Mammary epithelial cell (primary cell): ENCODE measurements at regions not wholly inside any gene's neighbourhood (a gene's known extent, or its start where the extent isn't known, plus 50 kb on each side); places are given as distances from the start of the nearest gene placed in this dataset.
"Not testable (repeated sequence)": the region's sequence is repeated elsewhere in the genome, so short reads cannot be mapped to it uniquely, and the experiment has no call there.

Experiments
- CTCF ChIP-seq, 2 donors: IDR thresholded peaks in 1 of 2; conservative IDR thresholded peaks in 1 of 2; 2 replicates each; pipeline ENCODE4 v1.5.1; 2011 to 2012; ENCODE audit warnings: inconsistent platforms in 2 of 2, low read length in 2 of 2, mild to moderate bottlenecking in 2 of 2, control low read depth in 1 of 2, low read depth in 1 of 2; ENCODE audit not compliant: insufficient read depth in 1 of 2; ENCODE audit errors: extremely low read depth in 1 of 2
- EZH2 ChIP-seq: IDR thresholded peaks from 2 replicates; pipeline ENCODE4 v1.6.1; 2012; ENCODE audit warnings: low read length, inconsistent platforms, borderline replicate concordance

GRCh38 chr4:146047768-146048167 is 109.1 kb upstream of the ZNF827 start:
- not testable (repeated sequence) for TF ChIP-seq CTCF (conservative IDR thresholded peaks at IDR 0.05 in 1 of 2, IDR thresholded peaks at IDR 0.05 in 1 of 2; ENCODE audit: extremely low read depth in 1 of 2, insufficient read depth in 1 of 2, low read depth in 1 of 2, low read length in 2 of 2); EZH2
